ENCODE measurements at regions not wholly inside any gene's neighbourhood (a gene's known extent, or its start where the extent isn't known, plus 50 kb on each side); places are given as distances from the start of the nearest gene placed in this dataset.

DNA sequence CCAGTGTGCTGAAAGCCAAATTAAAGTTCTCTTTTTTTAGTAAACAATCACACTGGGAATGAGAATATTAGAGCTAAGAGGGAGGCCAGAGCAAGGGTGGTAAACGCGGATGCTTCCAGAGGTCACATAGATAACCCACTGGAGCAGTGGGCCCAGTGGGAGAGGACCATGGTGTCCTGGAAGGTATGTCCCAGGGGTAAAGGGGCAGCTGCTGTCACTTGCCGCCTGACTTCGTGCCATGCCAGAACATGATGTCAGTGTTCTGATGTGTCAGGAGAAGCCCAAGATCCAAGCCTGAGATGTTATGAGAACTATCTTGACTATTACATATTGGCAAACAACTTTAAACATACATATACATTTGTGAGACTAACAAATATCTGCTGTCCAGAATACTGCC lies 211.9 kb upstream of the IL12A start:
- Histone ChIP-seq H3K27me3 (ENCODE audit: control insufficient read depth, insufficient read depth, low read length) (no peaks in the 10 kb centered on the region), H3K36me3 (ENCODE audit: control insufficient read depth, insufficient read depth, low read length) (no peaks in the 10 kb centered on the region), H3K4me3 (ENCODE audit: low read depth, low read length) (no peak overlapping the region)
- TF ChIP-seq CTCF (IDR thresholded peaks at IDR 0.05; ENCODE audit: insufficient read depth, low read length, poor library complexity, severe bottlenecking) = no peak
- no peak for DNase-seq (ENCODE audit: low read depth)

- no peak overlapping the region for H3K4me3 ChIP-seq (ENCODE audit: low read depth, low read length)
- no peak for DNase-seq (ENCODE audit: low read depth)
- H3K27me3 ChIP-seq (ENCODE audit: control insufficient read depth, insufficient read depth, low read length) = no peaks in the 10 kb centered on the region
- no peak for TF ChIP-seq CTCF (IDR thresholded peaks at IDR 0.05; ENCODE audit: insufficient read depth, low read length, poor library complexity, severe bottlenecking)
- no peaks in the 10 kb centered on the region for H3K36me3 ChIP-seq (ENCODE audit: control insufficient read depth, insufficient read depth, low read length)
Measured at GRCh38 chr3:159779883-159780282, 208.8 kb upstream of the IL12A start.

DNA sequence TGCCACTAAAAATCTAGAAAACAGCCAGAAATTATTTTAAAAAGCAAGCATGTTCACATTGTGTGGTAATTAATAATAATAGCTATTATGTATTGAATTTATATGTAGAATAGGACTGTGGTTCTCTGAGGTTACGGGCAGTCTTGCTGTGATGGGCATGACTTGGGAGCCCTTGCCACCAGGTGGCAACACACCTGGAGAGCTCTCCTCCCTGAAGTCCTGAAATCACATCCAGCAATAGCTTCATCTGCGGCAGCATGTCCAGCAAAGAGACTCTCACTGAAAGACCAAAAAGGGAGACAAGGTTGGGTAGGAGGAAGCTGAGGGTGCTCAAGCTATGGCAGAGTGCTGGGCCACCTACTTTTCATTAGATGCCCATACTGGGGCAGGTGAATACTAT lies 206.8 kb upstream of the IL12A start:
- Histone ChIP-seq H3K4me3 (ENCODE audit: low read depth, low read length) (no peak overlapping the region), H3K36me3 (ENCODE audit: control insufficient read depth, insufficient read depth, low read length) (no peaks in the 10 kb centered on the region), H3K27me3 (ENCODE audit: control insufficient read depth, insufficient read depth, low read length) (no peaks in the 10 kb centered on the region)
- DNase-seq (ENCODE audit: low read depth) = no peak
- TF ChIP-seq CTCF (IDR thresholded peaks at IDR 0.05; ENCODE audit: insufficient read depth, low read length, poor library complexity, severe bottlenecking) = no peak

DNA sequence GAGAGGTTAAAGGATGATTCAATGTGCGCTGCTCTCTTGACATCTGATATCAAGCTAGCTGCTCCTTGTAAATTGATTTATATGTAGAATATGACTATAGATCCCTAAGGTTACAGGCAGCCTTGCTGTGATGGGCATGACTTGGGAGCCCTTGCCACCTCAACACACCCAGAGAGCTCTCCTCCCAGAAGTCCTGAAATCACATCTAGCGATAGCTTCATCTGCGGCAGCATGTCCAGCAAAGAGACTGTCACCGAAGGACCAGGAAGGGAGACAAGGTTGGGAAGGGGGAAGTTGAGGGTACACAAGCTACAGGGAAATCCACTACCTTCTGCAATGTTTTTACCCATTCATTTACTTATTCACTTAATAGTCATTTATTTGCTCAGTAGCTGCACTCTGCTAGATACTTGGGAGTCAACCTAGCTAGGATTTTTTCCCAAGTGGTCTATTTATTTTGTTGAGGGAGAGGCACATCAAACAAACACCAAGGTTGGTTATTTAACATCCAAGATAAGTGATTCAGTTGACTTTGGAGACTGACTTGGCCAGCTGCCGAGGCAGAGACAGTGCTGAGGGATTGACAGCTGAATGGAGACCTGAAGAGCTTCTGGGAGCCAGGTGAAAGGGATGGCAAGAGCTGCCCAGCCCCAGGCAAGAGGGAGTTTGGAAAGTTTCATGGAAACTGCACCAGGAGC lies 205.8 kb upstream of the IL12A start:
- Histone ChIP-seq H3K36me3 (ENCODE audit: control insufficient read depth, insufficient read depth, low read length) (no peaks in the 10 kb centered on the region), H3K27me3 (ENCODE audit: control insufficient read depth, insufficient read depth, low read length) (no peaks in the 10 kb centered on the region), H3K4me3 (ENCODE audit: low read depth, low read length) (no peak overlapping the region)
- TF ChIP-seq CTCF (IDR thresholded peaks at IDR 0.05; ENCODE audit: insufficient read depth, low read length, poor library complexity, severe bottlenecking) = no peak
- DNase-seq (ENCODE audit: low read depth) = no peak

GRCh38 chr3:159783780-159784742 lies 204.6 kb upstream of the IL12A start:
- Histone ChIP-seq H3K4me3 (ENCODE audit: low read depth, low read length) (no peak overlapping the region), H3K27me3 (ENCODE audit: control insufficient read depth, insufficient read depth, low read length) (no peaks in the 10 kb centered on the region), H3K36me3 (ENCODE audit: control insufficient read depth, insufficient read depth, low read length) (no peaks in the 10 kb centered on the region)
- DNase-seq (ENCODE audit: low read depth) = no peak
- no peak for TF ChIP-seq CTCF (IDR thresholded peaks at IDR 0.05; ENCODE audit: insufficient read depth, low read length, poor library complexity, severe bottlenecking)
